Panc1 (cell line): ENCODE measurements at regions not wholly inside any gene's neighbourhood (a gene's known extent, or its start where the extent isn't known, plus 50 kb on each side); places are given as distances from the start of the nearest gene placed in this dataset.
"Not testable (repeated sequence)": the region's sequence is repeated elsewhere in the genome, so short reads cannot be mapped to it uniquely, and the experiment has no call there.

Source experiments
- CTCF ChIP-seq: fragments of 450-650 bp; IDR thresholded peaks from 2 replicates; pipeline ENCODE4 v1.5.1; 2017; ENCODE audit warnings: mild to moderate bottlenecking
- POLR2AphosphoS5 ChIP-seq: IDR thresholded peaks from 2 replicates; pipeline ENCODE4 v1.6.1; 2012; ENCODE audit warnings: mild to moderate bottlenecking, low read depth, low read length, moderate library complexity
- REST ChIP-seq, 2 experiments: IDR thresholded peaks; 2 replicates each; pipeline ENCODE4 v1.6.1; 2011 to 2012; ENCODE audit warnings: low read depth in 2 of 2, control low read depth in 1 of 2, low read length in 1 of 2, mild to moderate bottlenecking in 1 of 2, moderate library complexity in 1 of 2; ENCODE audit not compliant: insufficient read depth in 1 of 2
- SIN3A ChIP-seq: IDR thresholded peaks from 2 replicates; pipeline ENCODE4 v1.6.1; 2012; ENCODE audit warnings: low read depth, mild to moderate bottlenecking, low read length, moderate library complexity, borderline replicate concordance; ENCODE audit not compliant: insufficient read depth
- TCF7L2 ChIP-seq: IDR thresholded peaks from 2 replicates; pipeline ENCODE4 v1.6.1; 2011; ENCODE audit warnings: mild to moderate bottlenecking, low read depth, low read length, inconsistent platforms

- TF ChIP-seq CTCF; REST (IDR thresholded peaks at IDR 0.05; ENCODE audit: insufficient read depth in 1 of 2, low read depth in 2 of 2, low read length in 1 of 2); POLR2AphosphoS5; SIN3A; TCF7L2: not testable (repeated sequence)
Observed at GRCh38 chr7:101679653-101680173, 50.6 kb upstream of the MYL10 start.
